Endothelial cell of umbilical vein (primary cell): ENCODE measurements at regions not wholly inside any gene's neighbourhood (a gene's known extent, or its start where the extent isn't known, plus 50 kb on each side); places are given as distances from the start of the nearest gene placed in this dataset.

Source experiments
- BruUV-seq: library from RNA; stranded (reverse); fragments of 400-500 nt; replicated peaks from 2 replicates; lab custom pipeline; 2021; lab: Mats Ljungman, UMichigan
- CTCF ChIA-PET: fragments of 300-600, 350-600 bp; sonication (Branson Sonifier 250); formaldehyde crosslinking; loops from one replicate; lab custom pipeline; 2021; ENCODE audit warnings: antibody characterized with exemption, inconsistent platforms; lab: Charles Lee
- POLR2A ChIA-PET: fragments of 300-600, 350-600 bp; sonication (Branson Sonifier 250); formaldehyde crosslinking; loops from one replicate; lab custom pipeline; 2021; ENCODE audit warnings: antibody characterized with exemption, inconsistent platforms; lab: Charles Lee
- DNase-seq: peaks from one replicate; pipeline ENCODE4 v3.0.0-alpha.2; 2011; ENCODE audit warnings: low read depth, low spot score
- FAIRE-seq: peaks from 2 replicates; lab custom pipeline; 2011; peaks lifted over from hg19 to GRCh38; lab: Jason Lieb, UNC
- H2AFZ ChIP-seq: 2 replicates; pipeline ENCODE4 v1.6.0; 2012; ENCODE audit warnings: low read depth, low read length, control low read depth, inconsistent platforms
- H3K27ac ChIP-seq: 2 replicates; pipeline ENCODE4 v1.5.1; 2011; ENCODE audit warnings: low read depth, mild to moderate bottlenecking, control low read depth, low read length, moderate library complexity; ENCODE audit not compliant: insufficient read depth
- H3K27me3 ChIP-seq, 2 experiments: 2 replicates each; pipeline versions ENCODE4 v1.6.0 to v1.6.1; 2011; ENCODE audit warnings: low read length in 2 of 2, mixed read lengths in 1 of 2; ENCODE audit not compliant: control insufficient read depth in 2 of 2, insufficient read depth in 2 of 2
- H3K36me3 ChIP-seq, 2 experiments: 2 replicates in 1 of 2; 3 replicates in 1 of 2; pipeline ENCODE4 v1.5.1; 2011; ENCODE audit warnings: low read length in 2 of 2, mild to moderate bottlenecking in 1 of 2, moderate library complexity in 1 of 2; ENCODE audit not compliant: control insufficient read depth in 2 of 2, insufficient read depth in 2 of 2; ENCODE audit errors: extremely low read depth in 1 of 2
- H3K4me1 ChIP-seq: 3 replicates; pipeline ENCODE4 v1.5.1; 2011; ENCODE audit warnings: mild to moderate bottlenecking, low read length; ENCODE audit not compliant: control insufficient read depth, insufficient read depth; ENCODE audit errors: extremely low read depth
- H3K4me2 ChIP-seq: 2 replicates; pipeline ENCODE4 v1.6.1; 2011; ENCODE audit warnings: low read length, control low read depth, mixed read lengths; ENCODE audit not compliant: insufficient read depth
- H3K4me3 ChIP-seq, 3 experiments: fragments of 200-600 bp in 1 of 3; sonication (generic), shearing (Covaris generic) in 1 of 3; replicated peaks in 1 of 3; 2 replicates each; pipeline ENCODE4 v1.5.1; 2011 to 2016; ENCODE audit warnings: control low read depth in 3 of 3, low read length in 3 of 3, mild to moderate bottlenecking in 2 of 3, inconsistent platforms in 1 of 3, low read depth in 1 of 3, moderate library complexity in 1 of 3; ENCODE audit not compliant: insufficient read depth in 1 of 3
- H3K79me2 ChIP-seq: 2 replicates; pipeline ENCODE4 v1.6.0; 2012; ENCODE audit warnings: low read length, inconsistent platforms; ENCODE audit not compliant: control insufficient read depth, insufficient read depth
- H3K9ac ChIP-seq: replicated peaks from 2 replicates; pipeline ENCODE3; 2011; ENCODE audit warnings: low read length, control low read depth; ENCODE audit not compliant: insufficient read depth; ENCODE audit errors: extremely low read depth
- H3K9me1 ChIP-seq: replicated peaks from 3 replicates; pipeline ENCODE4 v1.6.0; 2011; ENCODE audit warnings: mild to moderate bottlenecking, low read length; ENCODE audit not compliant: control insufficient read depth, insufficient read depth; ENCODE audit errors: extremely low read depth
- H3K9me3 ChIP-seq: replicated peaks from 2 replicates; pipeline ENCODE4 v1.5.1; 2012; ENCODE audit warnings: low read length, inconsistent platforms; ENCODE audit not compliant: control insufficient read depth, insufficient read depth
- H4K20me1 ChIP-seq: replicated peaks from 2 replicates; pipeline ENCODE3; 2011; ENCODE audit warnings: mild to moderate bottlenecking, low read length; ENCODE audit not compliant: control insufficient read depth, insufficient read depth; ENCODE audit errors: extremely low read depth
- EZH2 ChIP-seq: IDR thresholded peaks from 2 replicates; pipeline ENCODE4 v1.6.1; 2012; ENCODE audit warnings: borderline replicate concordance, low read depth, mild to moderate bottlenecking, moderate library complexity, low read length, inconsistent platforms; ENCODE audit not compliant: severe bottlenecking
- FOS ChIP-seq: IDR thresholded peaks from 2 replicates; pipeline ENCODE4 v1.6.1; 2011; ENCODE audit warnings: mild to moderate bottlenecking, low read length, moderate library complexity, borderline replicate concordance; ENCODE audit not compliant: insufficient read depth
- GATA2 ChIP-seq: IDR thresholded peaks from 2 replicates; pipeline ENCODE4 v1.7.0; 2011; ENCODE audit warnings: low read depth, mild to moderate bottlenecking, moderate library complexity, mixed read lengths, low read length; ENCODE audit not compliant: insufficient read length, insufficient read depth
- JUN ChIP-seq: IDR thresholded peaks from 2 replicates; pipeline ENCODE4 v1.6.1; 2011; ENCODE audit warnings: borderline replicate concordance, low read depth; ENCODE audit not compliant: insufficient read length, insufficient read depth
- MYC ChIP-seq: IDR thresholded peaks from one replicate; pipeline ENCODE4 v1.6.1; 2011; ENCODE audit warnings: mild to moderate bottlenecking, low read depth, low read length
- POLR2A ChIP-seq: IDR thresholded peaks from 2 replicates; pipeline ENCODE4 v1.6.1; 2012; ENCODE audit warnings: low read depth, mild to moderate bottlenecking, control low read depth, low read length
- POLR2AphosphoS5 ChIP-seq: IDR thresholded peaks from 2 replicates; pipeline ENCODE4 v1.6.1; 2012; ENCODE audit warnings: low read depth, mild to moderate bottlenecking, control low read depth, low read length, moderate library complexity; ENCODE audit not compliant: insufficient read depth
- dilution Hi-C: fragments of 300-500 bp; cut with MboI; formaldehyde crosslinking; loops from one replicate; pipeline ENCODE4 v1.15.0; 2019; ENCODE audit warnings: low sequenced_read_pairs; ENCODE audit not compliant: extremely low pct_ligation_motif_present
- intact Hi-C: fragments of 100-400 bp; cut with micrococcal nuclease; formaldehyde crosslinking; loops from one replicate; pipeline ENCODE4 v1.10.0; 2022
- TF ChIP-seq, protein P1 (sequence below): IDR thresholded peaks from 2 replicates; pipeline ENCODE4 v1.6.1; 2011; ENCODE audit not compliant: insufficient read depth, insufficient read length
- TF ChIP-seq, protein P2 (sequence below), 2 donors: IDR thresholded peaks; 1 replicate in 1 of 2; 2 replicates in 1 of 2; pipeline ENCODE4 v1.5.1; 2011; ENCODE audit warnings: low read length in 2 of 2, mild to moderate bottlenecking in 2 of 2, moderate library complexity in 2 of 2, control low read depth in 1 of 2, inconsistent platforms in 1 of 2, low read depth in 1 of 2; ENCODE audit not compliant: insufficient read depth in 1 of 2; ENCODE audit errors: extremely low read depth in 1 of 2

DNA sequence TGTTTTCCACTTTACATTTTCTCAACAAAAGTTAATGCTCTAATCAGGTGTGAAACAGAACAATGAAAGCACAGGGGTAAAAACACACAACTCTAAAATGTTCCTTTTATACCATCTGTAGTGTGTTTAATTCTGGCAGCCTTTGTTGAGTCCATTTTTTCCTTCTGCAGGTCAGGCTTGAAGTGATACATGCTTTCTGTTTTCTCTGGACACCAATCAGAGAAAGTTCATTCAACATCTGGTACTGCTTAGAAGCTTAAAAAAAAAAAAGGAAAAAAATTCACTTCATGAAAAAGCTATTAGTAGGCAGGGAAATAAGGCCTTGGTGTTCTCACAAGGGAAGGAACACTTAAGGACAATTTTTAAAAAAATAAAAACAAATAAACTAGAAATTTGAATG lies 231.3 kb upstream of the RHOBTB1 start:
- H3K36me3 ChIP-seq = no peaks in the 10 kb centered on the region
- FAIRE-seq (no peak), DNase-seq (no peak)
- H3K4me3 ChIP-seq = no peak overlapping the region
- peaks cover 0 to 5% of the 10 kb centered on the region in 2 experiments for H3K27me3 ChIP-seq
- no peaks in the 10 kb centered on the region for H3K9me3 ChIP-seq
- no peaks in the 10 kb centered on the region for H4K20me1 ChIP-seq
- BruUV-seq = no TSS peak
- ChIA-PET CTCF (interaction anchor here (1.1 to 1.3 kb wide), 2 partner anchors 15 to 34 kb away, joined by 3 to 4 read pairs; no protein-coding TSS in a partner anchor), POLR2A (no interaction called here)
- no peak overlapping the region for H3K27ac ChIP-seq
- H3K9ac ChIP-seq = no peak overlapping the region
- H2AFZ ChIP-seq = no peak overlapping the region
- no peaks in the 10 kb centered on the region for H3K4me1 ChIP-seq
- intact Hi-C loops = no loop called here
- no peak overlapping the region for H3K4me2 ChIP-seq
- H3K9me1 ChIP-seq = no peaks in the 10 kb centered on the region
- TF ChIP-seq JUN (no peak), POLR2A (no peak), FOS (no peak), MYC (no peak), EZH2 (no peak), GATA2 (no peak), POLR2AphosphoS5 (no peak)
- TF ChIP-seq, protein P1, sequence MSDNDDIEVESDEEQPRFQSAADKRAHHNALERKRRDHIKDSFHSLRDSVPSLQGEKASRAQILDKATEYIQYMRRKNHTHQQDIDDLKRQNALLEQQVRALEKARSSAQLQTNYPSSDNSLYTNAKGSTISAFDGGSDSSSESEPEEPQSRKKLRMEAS = no peak
- TF ChIP-seq, protein P2, sequence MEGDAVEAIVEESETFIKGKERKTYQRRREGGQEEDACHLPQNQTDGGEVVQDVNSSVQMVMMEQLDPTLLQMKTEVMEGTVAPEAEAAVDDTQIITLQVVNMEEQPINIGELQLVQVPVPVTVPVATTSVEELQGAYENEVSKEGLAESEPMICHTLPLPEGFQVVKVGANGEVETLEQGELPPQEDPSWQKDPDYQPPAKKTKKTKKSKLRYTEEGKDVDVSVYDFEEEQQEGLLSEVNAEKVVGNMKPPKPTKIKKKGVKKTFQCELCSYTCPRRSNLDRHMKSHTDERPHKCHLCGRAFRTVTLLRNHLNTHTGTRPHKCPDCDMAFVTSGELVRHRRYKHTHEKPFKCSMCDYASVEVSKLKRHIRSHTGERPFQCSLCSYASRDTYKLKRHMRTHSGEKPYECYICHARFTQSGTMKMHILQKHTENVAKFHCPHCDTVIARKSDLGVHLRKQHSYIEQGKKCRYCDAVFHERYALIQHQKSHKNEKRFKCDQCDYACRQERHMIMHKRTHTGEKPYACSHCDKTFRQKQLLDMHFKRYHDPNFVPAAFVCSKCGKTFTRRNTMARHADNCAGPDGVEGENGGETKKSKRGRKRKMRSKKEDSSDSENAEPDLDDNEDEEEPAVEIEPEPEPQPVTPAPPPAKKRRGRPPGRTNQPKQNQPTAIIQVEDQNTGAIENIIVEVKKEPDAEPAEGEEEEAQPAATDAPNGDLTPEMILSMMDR (IDR thresholded peaks at IDR 0.05; ENCODE audit: extremely low read depth in 1 of 2, insufficient read depth in 1 of 2, low read depth in 1 of 2, low read length in 2 of 2) = no peak
- dilution Hi-C loops = no loop called here
- no peaks in the 10 kb centered on the region for H3K79me2 ChIP-seq
